Spleen (tissue), 11 donors: ENCODE measurements at regions not wholly inside any gene's neighbourhood (a gene's known extent, or its start where the extent isn't known, plus 50 kb on each side); places are given as distances from the start of the nearest gene placed in this dataset.
A peak's percentile ranks its signal among the peaks of the same experiment; 100 is the strongest.

Experiments used
- DNase-seq: peaks from one replicate; pipeline ENCODE4 v3.0.0-alpha.2; 2020
- H3K27ac ChIP-seq, 8 donors: fragments of 200-600 bp; sonication (generic) in 7 of 8; 1 replicate in 4 of 8; 2 replicates in 4 of 8; pipeline versions ENCODE4 v1.5.0 to v1.8.0; 2016 to 2021; ENCODE audit warnings: inconsistent platforms in 4 of 8, mild to moderate bottlenecking in 4 of 8, moderate library complexity in 1 of 8
- H3K27me3 ChIP-seq, 7 donors: fragments of 200-600 bp; sonication (generic) in 6 of 7; replicated peaks in 1 of 7; 1 replicate in 4 of 7; 2 replicates in 3 of 7; pipeline versions ENCODE4 v1.5.0 to v1.8.0; 2016 to 2021; ENCODE audit warnings: inconsistent platforms in 3 of 7, mild to moderate bottlenecking in 1 of 7
- H3K36me3 ChIP-seq, 6 donors: fragments of 200-600 bp; sonication (generic) in 5 of 6; 1 replicate in 4 of 6; 2 replicates in 2 of 6; pipeline versions ENCODE4 v1.5.0 to v1.8.0; 2016 to 2021; ENCODE audit warnings: inconsistent platforms in 2 of 6
- H3K4me1 ChIP-seq, 6 donors: fragments of 200-600 bp; sonication (generic) in 5 of 6; 1 replicate in 3 of 6; 2 replicates in 3 of 6; pipeline versions ENCODE4 v1.5.0 to v1.8.0; 2016 to 2021; ENCODE audit warnings: inconsistent platforms in 3 of 6
- H3K4me3 ChIP-seq, 8 donors: fragments of 200-600 bp; sonication (generic) in 7 of 8; 1 replicate in 4 of 8; 2 replicates in 4 of 8; pipeline versions ENCODE4 v1.5.0 to v1.8.0; 2016 to 2021; ENCODE audit warnings: inconsistent platforms in 4 of 8, mild to moderate bottlenecking in 4 of 8, moderate library complexity in 2 of 8
- H3K9me3 ChIP-seq, 8 donors: fragments of 200-600 bp; sonication (generic) in 7 of 8; 1 replicate in 4 of 8; 2 replicates in 4 of 8; pipeline versions ENCODE4 v1.5.0 to v1.8.0; 2016 to 2021; ENCODE audit warnings: inconsistent platforms in 4 of 8
- POLR2A ChIP-seq, 3 donors: fragments of 450-650 bp; IDR thresholded peaks; one replicate each; pipeline ENCODE4 v1.5.1; 2017; ENCODE audit warnings: antibody characterized with exemption in 3 of 3, mild to moderate bottlenecking in 1 of 3
- POLR2AphosphoS5 ChIP-seq, 3 donors: sonication (generic); formaldehyde crosslinking; IDR thresholded peaks; one replicate each; pipeline ENCODE4 v1.5.1; 2017; ENCODE audit warnings: antibody characterized with exemption in 3 of 3
- WGBS, 5 donors: extraction: QIAGEN DNeasy Blood & Tissue Kit in 3 of 5; methylation state at CpG; one replicate each; pipeline versions ENCODE4 v1.1.5 to v1.1.7; 2013 to 2018; 5-methylcytosine and 5-hydroxymethylcytosine counted together
- intact Hi-C: fragments of 100-400 bp; cut with DNase I; formaldehyde crosslinking; loops from one replicate; pipeline ENCODE4 v1.15.0; 2023; ENCODE audit warnings: low total_unique reads
- TF ChIP-seq, protein P1 (sequence below), 11 experiments: fragments of 200-600 bp in 7 of 11; fragments of 450-650 bp in 4 of 11; sonication (generic) in 4 of 11; IDR thresholded peaks in 8 of 11; conservative IDR thresholded peaks in 3 of 11; 1 replicate in 7 of 11; 2 replicates in 4 of 11; pipeline versions ENCODE4 v1.4.0 to v1.8.0; 2016 to 2021; ENCODE audit warnings: antibody characterized with exemption in 11 of 11, inconsistent platforms in 4 of 11, mild to moderate bottlenecking in 1 of 11
- donor health status: healthy with polysubstance abuse.
- donor health status: DM: no; HTN: no; CAD: no; lungs with moderate emphysema.
- donor health status: DM: no; HTN: no; CAD: no.
- donor health status: Bipolar disorder and iron deficiency.
- donor health status: healthy.
- donor health status: DM: no; HTN: no; CAD: no.
- donor health status: DM: yes; HTN: yes; CAD: no.

DNA sequence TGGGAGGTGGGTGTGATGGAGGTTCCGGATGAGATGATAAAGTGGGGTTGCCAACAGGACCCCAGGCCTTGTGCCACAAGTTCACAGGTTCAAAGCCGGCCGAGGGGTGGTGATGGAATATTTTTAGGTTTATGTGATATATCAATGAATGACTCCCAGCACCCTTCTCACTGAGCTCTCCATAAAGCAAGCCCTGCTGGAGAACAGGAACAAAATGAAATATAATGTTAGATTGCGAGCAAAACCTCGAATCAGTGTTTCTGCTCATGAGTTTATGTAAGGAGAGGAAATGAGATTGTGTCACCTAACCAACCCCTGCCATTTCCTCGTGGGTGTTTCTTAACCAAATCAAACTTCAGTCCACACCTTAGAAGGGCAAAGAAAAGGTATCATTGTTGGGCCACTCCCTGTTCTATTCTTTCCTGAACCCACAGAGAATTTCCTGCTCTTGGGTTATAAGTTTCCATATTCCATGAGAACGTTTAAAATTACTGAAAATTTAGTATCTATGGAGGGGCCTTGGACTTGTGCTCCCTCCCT is 192.2 kb upstream of the EXOC2 start:
- WGBS, 5 donors, result 45 to 61% (median 51%) methylated on average over 7 of the region's 7 CpGs
- H3K36me3 ChIP-seq, result no peaks in the 10 kb centered on the region
- peaks cover 0 to 28% (median 0%) of the 10 kb centered on the region in 7 donors for H3K27me3 ChIP-seq
- H3K27ac ChIP-seq, result peak overlapping the region in 4 of 8 donors; percentile 8 to 46 (median 24)
- intact Hi-C loops, result no loop called here
- DNase-seq, result no peak
- H3K4me3 ChIP-seq, result no peak overlapping the region
- H3K4me1 ChIP-seq, result peaks cover 0 to 14% (median 0%) of the 10 kb centered on the region in 6 donors
- TF ChIP-seq, protein P1, sequence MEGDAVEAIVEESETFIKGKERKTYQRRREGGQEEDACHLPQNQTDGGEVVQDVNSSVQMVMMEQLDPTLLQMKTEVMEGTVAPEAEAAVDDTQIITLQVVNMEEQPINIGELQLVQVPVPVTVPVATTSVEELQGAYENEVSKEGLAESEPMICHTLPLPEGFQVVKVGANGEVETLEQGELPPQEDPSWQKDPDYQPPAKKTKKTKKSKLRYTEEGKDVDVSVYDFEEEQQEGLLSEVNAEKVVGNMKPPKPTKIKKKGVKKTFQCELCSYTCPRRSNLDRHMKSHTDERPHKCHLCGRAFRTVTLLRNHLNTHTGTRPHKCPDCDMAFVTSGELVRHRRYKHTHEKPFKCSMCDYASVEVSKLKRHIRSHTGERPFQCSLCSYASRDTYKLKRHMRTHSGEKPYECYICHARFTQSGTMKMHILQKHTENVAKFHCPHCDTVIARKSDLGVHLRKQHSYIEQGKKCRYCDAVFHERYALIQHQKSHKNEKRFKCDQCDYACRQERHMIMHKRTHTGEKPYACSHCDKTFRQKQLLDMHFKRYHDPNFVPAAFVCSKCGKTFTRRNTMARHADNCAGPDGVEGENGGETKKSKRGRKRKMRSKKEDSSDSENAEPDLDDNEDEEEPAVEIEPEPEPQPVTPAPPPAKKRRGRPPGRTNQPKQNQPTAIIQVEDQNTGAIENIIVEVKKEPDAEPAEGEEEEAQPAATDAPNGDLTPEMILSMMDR (IDR thresholded peaks at IDR 0.05 in 8 of 11, conservative IDR thresholded peaks at IDR 0.05 in 3 of 11), result no peak
- TF ChIP-seq POLR2AphosphoS5 (IDR thresholded peaks at IDR 0.05), result no peak
- no peak for TF ChIP-seq POLR2A (IDR thresholded peaks at IDR 0.05)
- no peaks in the 10 kb centered on the region for H3K9me3 ChIP-seq

DNA sequence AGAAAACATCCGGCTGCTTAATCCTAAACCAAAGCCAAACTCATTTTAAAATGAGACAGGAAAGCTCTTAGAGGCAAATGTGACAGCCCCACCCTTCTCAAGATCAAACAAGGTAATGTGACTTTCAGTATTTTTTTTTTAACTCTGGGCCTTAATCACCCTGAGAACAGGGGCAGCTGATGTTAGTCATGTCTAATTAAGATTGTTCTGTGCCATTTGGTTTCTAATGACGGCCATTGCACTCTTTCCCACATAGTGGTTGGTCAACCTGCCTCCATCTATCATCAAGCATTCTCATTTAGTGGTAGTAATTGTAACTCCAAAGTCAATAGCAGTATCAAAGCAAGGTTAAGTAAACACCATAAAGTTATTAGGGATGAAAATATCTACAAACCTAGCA is 191.6 kb upstream of the EXOC2 start:
- Histone ChIP-seq H3K36me3 (no peaks in the 10 kb centered on the region), H3K4me3 (no peak overlapping the region), H3K27ac (peak overlapping the region in 5 of 8 donors; percentile 3 to 46 (median 17)), H3K9me3 (no peaks in the 10 kb centered on the region), H3K4me1 (peaks cover 0 to 14% (median 0%) of the 10 kb centered on the region in 6 donors), H3K27me3 (peaks cover 0 to 28% (median 0%) of the 10 kb centered on the region in 7 donors)
- DNase-seq, result no peak
- intact Hi-C loops, result no loop called here
- TF ChIP-seq POLR2A (IDR thresholded peaks at IDR 0.05), result no peak
- TF ChIP-seq, protein P1 (IDR thresholded peaks at IDR 0.05 in 8 of 11, conservative IDR thresholded peaks at IDR 0.05 in 3 of 11), result no peak
- no peak for TF ChIP-seq POLR2AphosphoS5 (IDR thresholded peaks at IDR 0.05)
- 58 to 73% (median 63%) methylated on average over 2 of the region's 2 CpGs for WGBS, 5 donors

DNA sequence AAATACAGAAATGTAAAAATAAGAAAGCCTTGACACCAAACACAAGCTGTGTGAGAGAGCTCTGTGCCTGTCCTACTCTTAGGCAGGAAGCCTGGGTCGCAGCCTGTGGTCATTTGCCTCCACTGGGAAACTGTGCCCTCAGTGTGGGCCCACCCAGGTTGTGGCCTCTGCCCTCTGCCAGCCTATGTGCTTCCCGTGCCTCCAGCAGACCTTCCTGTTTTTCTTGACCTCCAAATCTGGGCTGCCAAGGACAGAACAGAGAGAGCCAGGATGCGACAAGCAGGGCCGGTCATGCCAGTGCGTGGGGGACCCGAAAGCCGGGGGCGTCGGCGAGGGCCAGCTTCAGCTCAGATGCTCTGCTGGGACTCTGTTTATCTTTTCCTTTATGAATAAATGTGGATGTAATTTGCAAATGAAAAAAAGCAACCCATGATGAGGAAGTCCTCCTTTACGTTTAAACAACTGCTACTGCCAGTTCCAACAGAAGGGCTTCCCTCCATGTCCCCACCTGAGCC is 189.2 kb upstream of the EXOC2 start:
- Histone ChIP-seq H3K36me3 (no peaks in the 10 kb centered on the region), H3K4me3 (no peak overlapping the region), H3K27ac (peak overlapping the region in 6 of 8 donors; percentile 11 to 66 (median 60)), H3K4me1 (peaks cover 0 to 14% (median 0%) of the 10 kb centered on the region in 6 donors), H3K27me3 (peaks cover 0 to 18% (median 0%) of the 10 kb centered on the region in 7 donors), H3K9me3 (no peaks in the 10 kb centered on the region)
- intact Hi-C loops, result no loop called here
- TF ChIP-seq POLR2A (IDR thresholded peaks at IDR 0.05), result no peak
- peak; percentile 80 to 87 (median 86) for TF ChIP-seq POLR2AphosphoS5 (IDR thresholded peaks at IDR 0.05)
- WGBS, 5 donors, result 51 to 58% (median 54%) methylated on average over 11 of the region's 11 CpGs
- DNase-seq, result peak; percentile 85

DNA sequence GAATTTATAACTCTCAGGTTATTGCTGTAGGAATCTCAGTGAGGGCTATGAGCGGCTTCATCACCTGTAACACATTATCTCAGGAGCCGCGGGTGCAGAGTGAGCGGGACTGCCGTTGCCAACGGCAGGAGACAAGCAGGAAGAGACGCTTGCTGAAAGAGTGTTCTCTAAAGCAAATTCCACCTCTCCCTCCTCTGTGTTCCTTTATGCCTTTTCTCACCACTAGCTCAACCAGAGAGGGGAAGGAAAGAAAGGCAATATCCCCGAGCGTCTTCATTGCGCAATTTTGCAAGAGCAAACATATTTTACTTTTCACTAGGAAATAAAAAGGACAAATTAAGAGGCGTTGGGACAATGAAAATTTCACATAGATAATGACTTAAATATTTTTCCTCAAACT is 185.2 kb upstream of the EXOC2 start:
- TF ChIP-seq POLR2AphosphoS5 (IDR thresholded peaks at IDR 0.05) (no peak), POLR2A (IDR thresholded peaks at IDR 0.05) (no peak)
- TF ChIP-seq, protein P1 (IDR thresholded peaks at IDR 0.05 in 8 of 11, conservative IDR thresholded peaks at IDR 0.05 in 3 of 11), result no peak
- intact Hi-C loops, result no loop called here
- H3K4me3 ChIP-seq, result no peak overlapping the region
- peaks cover 0 to 18% (median 0%) of the 10 kb centered on the region in 7 donors for H3K27me3 ChIP-seq
- H3K36me3 ChIP-seq, result no peaks in the 10 kb centered on the region
- H3K27ac ChIP-seq, result no peak overlapping the region
- no peaks in the 10 kb centered on the region for H3K9me3 ChIP-seq
- WGBS, 5 donors, result 62 to 76% (median 68%) methylated on average over 11 of the region's 11 CpGs
- no peak for DNase-seq
- peaks cover 0 to 14% (median 0%) of the 10 kb centered on the region in 6 donors for H3K4me1 ChIP-seq
